ENCODE measurements at regions not wholly inside any gene's neighbourhood (a gene's known extent, or its start where the extent isn't known, plus 50 kb on each side); places are given as distances from the start of the nearest gene placed in this dataset.

GRCh38 chr6:122081921-122082320 is 317.5 kb upstream of the HSF2 start:
- WGBS (ENCODE audit: insufficient coverage, insufficient replicate concordance, low lambda C conversion rate, missing lambda C conversion rate): 39% methylated on average over 5 of the region's 5 CpGs
- intact Hi-C loops (cut with micrococcal nuclease; ENCODE audit: unreplicated experiment) (no loop called here), in situ Hi-C loops (cut with MboI) (no loop called here)
- TF ChIP-seq SRF (IDR thresholded peaks at IDR 0.05; ENCODE audit: low read depth in 2 of 2, low read length in 2 of 2) (no peak), BRCA1 (IDR thresholded peaks at IDR 0.05; ENCODE audit: low read depth, low read length) (no peak)
- no peak overlapping the region for H2AFZ ChIP-seq (ENCODE audit: control insufficient read depth, low read depth, low read length)
- no peaks in the 10 kb centered on the region; a peak in 1 of 4 replicates for H3K27me3 ChIP-seq (replicated peaks in 1 of 2; ENCODE audit: control insufficient read depth in 2 of 2, insufficient read depth in 2 of 2, low read length in 1 of 2)
- ChIA-PET SMC1A (ENCODE audit: uncharacterized antibody, unreplicated experiment) (no interaction called here), CTCF (no interaction called here), POLR2A (no interaction called here), RAD21 (ENCODE audit: unreplicated experiment) (no interaction called here)
- H3K9ac ChIP-seq (ENCODE audit: control insufficient read depth, insufficient read depth, low read length): no peak overlapping the region
- no peak overlapping the region for H3K4me2 ChIP-seq (ENCODE audit: control insufficient read depth, insufficient read depth)
- no peaks in the 10 kb centered on the region for H3K79me2 ChIP-seq (ENCODE audit: control insufficient read depth, insufficient read depth, low read length)
- H3K9me3 ChIP-seq (replicated peaks; ENCODE audit: control insufficient read depth, insufficient read depth, low read length): no peaks in the 10 kb centered on the region
- no peak for FAIRE-seq
- no peaks in the 10 kb centered on the region for H4K20me1 ChIP-seq (ENCODE audit: control insufficient read depth, insufficient read depth)
- H3K36me3 ChIP-seq (ENCODE audit: control insufficient read depth in 2 of 2, insufficient read depth in 2 of 2, low read length in 1 of 2): no peaks in the 10 kb centered on the region
- H3K4me3 ChIP-seq: no peak overlapping the region
- ATAC-seq: no peak
- no TSS peak for BruUV-seq (replicated peaks)
- no peak overlapping the region for H3K27ac ChIP-seq (ENCODE audit: control insufficient read depth, insufficient read depth)
- DNase-seq (ENCODE audit: low read depth, low spot score): no peak
- H3K4me1 ChIP-seq (ENCODE audit: control insufficient read depth, insufficient read depth, low read length): no peaks in the 10 kb centered on the region

GRCh38 chr6:122082370-122082769 is 317.1 kb upstream of the HSF2 start:
- no peaks in the 10 kb centered on the region; a peak in 1 of 4 replicates for H3K27me3 ChIP-seq (replicated peaks in 1 of 2; ENCODE audit: control insufficient read depth in 2 of 2, insufficient read depth in 2 of 2, low read length in 1 of 2)
- no TSS peak for BruUV-seq (replicated peaks)
- intact Hi-C loops (cut with micrococcal nuclease; ENCODE audit: unreplicated experiment) (no loop called here), in situ Hi-C loops (cut with MboI) (no loop called here)
- H2AFZ ChIP-seq (ENCODE audit: control insufficient read depth, low read depth, low read length): no peak overlapping the region
- CTCF ChIA-PET: no interaction called here
- POLR2A ChIA-PET: no interaction called here
- H3K4me3 ChIP-seq: no peak overlapping the region
- ATAC-seq: no peak
- no peak for FAIRE-seq
- no peaks in the 10 kb centered on the region for H3K36me3 ChIP-seq (ENCODE audit: control insufficient read depth in 2 of 2, insufficient read depth in 2 of 2, low read length in 1 of 2)
- SMC1A ChIA-PET (ENCODE audit: uncharacterized antibody, unreplicated experiment): no interaction called here
- no peaks in the 10 kb centered on the region for H3K4me1 ChIP-seq (ENCODE audit: control insufficient read depth, insufficient read depth, low read length)
- no peaks in the 10 kb centered on the region for H4K20me1 ChIP-seq (ENCODE audit: control insufficient read depth, insufficient read depth)
- no peak overlapping the region for H3K27ac ChIP-seq (ENCODE audit: control insufficient read depth, insufficient read depth)
- H3K4me2 ChIP-seq (ENCODE audit: control insufficient read depth, insufficient read depth): no peak overlapping the region
- H3K79me2 ChIP-seq (ENCODE audit: control insufficient read depth, insufficient read depth, low read length): no peaks in the 10 kb centered on the region
- no peaks in the 10 kb centered on the region for H3K9me3 ChIP-seq (replicated peaks; ENCODE audit: control insufficient read depth, insufficient read depth, low read length)
- TF ChIP-seq FOXM1 (IDR thresholded peaks at IDR 0.05; ENCODE audit: low read depth, low read length) (no peak), MEF2A (IDR thresholded peaks at IDR 0.05; ENCODE audit: insufficient read depth, low read depth, low read length) (no peak), RB1 (IDR thresholded peaks at IDR 0.05; ENCODE audit: borderline replicate concordance) (no peak)
- DNase-seq (ENCODE audit: low read depth, low spot score): no peak
- RAD21 ChIA-PET (ENCODE audit: unreplicated experiment): no interaction called here
- H3K9ac ChIP-seq (ENCODE audit: control insufficient read depth, insufficient read depth, low read length): no peak overlapping the region
- WGBS (ENCODE audit: insufficient coverage, insufficient replicate concordance, low lambda C conversion rate, missing lambda C conversion rate): 50% methylated on average over 13 of the region's 13 CpGs

Measured in GM12878 (cell line).